HG03378 (cell line): ENCODE measurements at regions not wholly inside any gene's neighbourhood (a gene's known extent, or its start where the extent isn't known, plus 50 kb on each side); places are given as distances from the start of the nearest gene placed in this dataset.
"Not testable (repeated sequence)": the region's sequence is repeated elsewhere in the genome, so short reads cannot be mapped to it uniquely, and the experiment has no call there.

Experiments
- ATAC-seq: cut with Tn5 transposase; IDR thresholded peaks from one replicate; pipeline ENCODE4 v1.9.1; 2021; ENCODE audit warnings: mild to moderate bottlenecking, moderate library complexity; ENCODE audit not compliant: unreplicated experiment

- ATAC-seq, result no peak
These were observed 51.4 kb downstream of the SLC41A2 start for GRCh38 chr12:104906695-104907094.

GRCh38 chr12:104905446-104905845 lies 52.6 kb downstream of the SLC41A2 start:
- ATAC-seq, result not testable (repeated sequence)

GRCh38 chr12:104903648-104904423 lies 54.3 kb downstream of the SLC41A2 start:
- no peak for ATAC-seq

GRCh38 chr12:104902125-104902524 lies 56.0 kb downstream of the SLC41A2 start:
- ATAC-seq, result no peak

GRCh38 chr12:104896710-104897109 lies 61.4 kb downstream of the SLC41A2 start:
- no peak for ATAC-seq

GRCh38 chr12:104896146-104896545 lies 61.9 kb downstream of the SLC41A2 start:
- ATAC-seq, result no peak

- ATAC-seq, result no peak
These were observed 62.7 kb downstream of the SLC41A2 start for GRCh38 chr12:104895415-104895814.

GRCh38 chr12:104890476-104891096 lies 67.5 kb downstream of the SLC41A2 start:
- peak; percentile 39 for ATAC-seq

- ATAC-seq, result peak; percentile 35
These were observed 68.4 kb downstream of the SLC41A2 start for GRCh38 chr12:104889735-104890134.

- no peak for ATAC-seq
These were observed 69.2 kb downstream of the SLC41A2 start for GRCh38 chr12:104888892-104889291.

- no peak for ATAC-seq
These were observed 69.6 kb downstream of the SLC41A2 start for GRCh38 chr12:104888481-104888880.

- ATAC-seq, result no peak
These were observed 70.6 kb downstream of the SLC41A2 start for GRCh38 chr12:104887452-104887851.

GRCh38 chr12:104886418-104887401 lies 71.4 kb downstream of the SLC41A2 start:
- no peak for ATAC-seq

GRCh38 chr12:104878858-104879257 lies 79.2 kb downstream of the SLC41A2 start:
- not testable (repeated sequence) for ATAC-seq

- ATAC-seq, result no peak
These were observed 80.9 kb downstream of the SLC41A2 start for GRCh38 chr12:104877103-104877705.

- no peak for ATAC-seq
These were observed 84.7 kb downstream of the SLC41A2 start for GRCh38 chr12:104873374-104873773.

- peak; percentile 58 for ATAC-seq
These were observed 87.3 kb downstream of the SLC41A2 start for GRCh38 chr12:104870797-104871196.

GRCh38 chr12:104866291-104866690 lies 91.8 kb downstream of the SLC41A2 start:
- no peak for ATAC-seq

- ATAC-seq, result no peak
These were observed 93.0 kb downstream of the SLC41A2 start for GRCh38 chr12:104865080-104865479.

- ATAC-seq, result no peak
These were observed 93.4 kb downstream of the SLC41A2 start for GRCh38 chr12:104864668-104865067.
